Activated T-cell treated with anti-CD3 and anti-CD28 coated beads, Interleukin-2, amount 50 U/mL, for 72 hours (primary cell): ENCODE measurements at regions not wholly inside any gene's neighbourhood (a gene's known extent, or its start where the extent isn't known, plus 50 kb on each side); places are given as distances from the start of the nearest gene placed in this dataset.

Experiments
- ATAC-seq, 2 donors: fragments of 150-1000 bp; cut with Tn5 transposase; replicated peaks in 1 of 2; 2 replicates each; pipeline ENCODE4 v1.10.0; 2021; ENCODE audit warnings: moderate library complexity in 2 of 2, mild to moderate bottlenecking in 1 of 2
- DNase-seq, 2 donors: peaks; one replicate each; pipeline ENCODE4 v3.0.0; 2021 to 2022; ENCODE audit warnings: mixed read lengths in 1 of 2
- H3K27ac Mint-ChIP-seq: one replicate; pipeline ENCODE4 v1.8.0; 2022; ENCODE audit warnings: mild to moderate bottlenecking, moderate library complexity, mixed read lengths
- H3K27me3 Mint-ChIP-seq: one replicate; pipeline ENCODE4 v1.8.0; 2022; ENCODE audit warnings: low read depth, mixed read lengths
- H3K36me3 Mint-ChIP-seq, 2 donors: one replicate each; pipeline ENCODE4 v1.8.0; 2022; ENCODE audit warnings: mixed read lengths in 2 of 2, mild to moderate bottlenecking in 1 of 2; ENCODE audit not compliant: insufficient read depth in 2 of 2
- H3K4me1 Mint-ChIP-seq: one replicate; pipeline ENCODE4 v1.8.0; 2022; ENCODE audit warnings: low read depth, mixed read lengths
- H3K4me3 Mint-ChIP-seq, 2 donors: one replicate each; pipeline ENCODE4 v1.8.0; 2022; ENCODE audit warnings: mild to moderate bottlenecking in 2 of 2, mixed read lengths in 2 of 2, moderate library complexity in 2 of 2
- H3K9me3 Mint-ChIP-seq, 2 donors: one replicate each; pipeline ENCODE4 v1.8.0; 2022; ENCODE audit warnings: mixed read lengths in 2 of 2

- Mint-ChIP-seq H3K36me3 (peaks cover 0 to 2% of the 10 kb centered on the region in 2 donors), H3K4me1 (no peaks in the 10 kb centered on the region), H3K27ac (no peak overlapping the region), H3K4me3 (no peak overlapping the region), H3K27me3 (no peaks in the 10 kb centered on the region), H3K9me3 (no peaks in the 10 kb centered on the region)
- ATAC-seq: no peak
- no peak for DNase-seq
Measured at GRCh38 chr13:105153611-105154010, 1381.9 kb downstream of the EFNB2 start.

GRCh38 chr13:105151639-105152038, 1383.8 kb downstream of the EFNB2 start:
- Mint-ChIP-seq H3K9me3 (no peaks in the 10 kb centered on the region), H3K4me3 (no peak overlapping the region), H3K4me1 (no peaks in the 10 kb centered on the region), H3K27me3 (no peaks in the 10 kb centered on the region), H3K36me3 (peaks cover 0 to 2% of the 10 kb centered on the region in 2 donors), H3K27ac (no peak overlapping the region)
- no peak for ATAC-seq
- no peak for DNase-seq

GRCh38 chr13:105147461-105147860, 1388.0 kb downstream of the EFNB2 start:
- Mint-ChIP-seq H3K9me3 (no peaks in the 10 kb centered on the region), H3K4me1 (no peaks in the 10 kb centered on the region), H3K4me3 (no peak overlapping the region), H3K27me3 (no peaks in the 10 kb centered on the region), H3K27ac (no peak overlapping the region), H3K36me3 (peaks cover 0 to 2% of the 10 kb centered on the region in 2 donors)
- no peak for ATAC-seq
- no peak for DNase-seq

- H3K27ac Mint-ChIP-seq: no peak overlapping the region
- no peaks in the 10 kb centered on the region for H3K36me3 Mint-ChIP-seq
- no peaks in the 10 kb centered on the region for H3K9me3 Mint-ChIP-seq
- no peak overlapping the region for H3K4me3 Mint-ChIP-seq
- H3K27me3 Mint-ChIP-seq: no peaks in the 10 kb centered on the region
- H3K4me1 Mint-ChIP-seq: peaks cover 10% of the 10 kb centered on the region
- ATAC-seq: no peak
- DNase-seq: no peak
Measured at GRCh38 chr13:105144936-105145335, 1390.5 kb downstream of the EFNB2 start.

- Mint-ChIP-seq H3K27me3 (no peaks in the 10 kb centered on the region), H3K27ac (no peak overlapping the region), H3K4me1 (peaks cover 19% of the 10 kb centered on the region)
Measured at GRCh38 chr13:105144020-105144419, 1391.4 kb downstream of the EFNB2 start.

GRCh38 chr13:105142556-105142955, 1392.9 kb downstream of the EFNB2 start:
- ATAC-seq (no peak), DNase-seq (no peak)
- H3K27me3 Mint-ChIP-seq: no peaks in the 10 kb centered on the region
- no peak overlapping the region for H3K27ac Mint-ChIP-seq
- H3K36me3 Mint-ChIP-seq: no peaks in the 10 kb centered on the region
- H3K4me1 Mint-ChIP-seq: peaks cover 24% of the 10 kb centered on the region
- H3K9me3 Mint-ChIP-seq: no peaks in the 10 kb centered on the region
- no peak overlapping the region for H3K4me3 Mint-ChIP-seq

More at GRCh38 chr13:105144020-105144419, 1391.4 kb downstream of the EFNB2 start:
- H3K36me3 Mint-ChIP-seq: no peaks in the 10 kb centered on the region
- no peak overlapping the region for H3K4me3 Mint-ChIP-seq
- DNase-seq (no peak), ATAC-seq (no peak)
- no peaks in the 10 kb centered on the region for H3K9me3 Mint-ChIP-seq

GRCh38 chr13:105139380-105140285, 1395.8 kb downstream of the EFNB2 start:
- Mint-ChIP-seq H3K27ac (peak overlapping the region; percentile 99), H3K27me3 (no peaks in the 10 kb centered on the region), H3K4me1 (peaks cover 24% of the 10 kb centered on the region), H3K36me3 (no peaks in the 10 kb centered on the region), H3K4me3 (peak overlapping the region; percentile 87 to 99), H3K9me3 (no peaks in the 10 kb centered on the region)
- peak; percentile 93 for ATAC-seq
- DNase-seq: peak; percentile 60 to 69

GRCh38 chr13:105139048-105139379, 1396.4 kb downstream of the EFNB2 start:
- no peaks in the 10 kb centered on the region for H3K27me3 Mint-ChIP-seq
- peak overlapping the region; percentile 87 to 99 for H3K4me3 Mint-ChIP-seq
- ATAC-seq (peak; percentile 26 to 58), DNase-seq (no peak)
- H3K27ac Mint-ChIP-seq: peak overlapping the region; percentile 99
- peaks cover 24% of the 10 kb centered on the region for H3K4me1 Mint-ChIP-seq
- H3K9me3 Mint-ChIP-seq: no peaks in the 10 kb centered on the region
- H3K36me3 Mint-ChIP-seq: no peaks in the 10 kb centered on the region

- Mint-ChIP-seq H3K27me3 (no peaks in the 10 kb centered on the region), H3K4me3 (no peak overlapping the region), H3K27ac (no peak overlapping the region), H3K4me1 (peaks cover 24% of the 10 kb centered on the region), H3K9me3 (no peaks in the 10 kb centered on the region), H3K36me3 (no peaks in the 10 kb centered on the region)
- no peak for ATAC-seq
- no peak for DNase-seq
Measured at GRCh38 chr13:105135852-105136615, 1399.4 kb downstream of the EFNB2 start.

- no peak for DNase-seq
- ATAC-seq: no peak
- no peaks in the 10 kb centered on the region for H3K4me1 Mint-ChIP-seq
- no peak overlapping the region for H3K4me3 Mint-ChIP-seq
- H3K9me3 Mint-ChIP-seq: no peaks in the 10 kb centered on the region
- H3K36me3 Mint-ChIP-seq: no peaks in the 10 kb centered on the region
- no peak overlapping the region for H3K27ac Mint-ChIP-seq
- no peaks in the 10 kb centered on the region for H3K27me3 Mint-ChIP-seq
Measured at GRCh38 chr13:105127732-105128131, 1407.7 kb downstream of the EFNB2 start.

GRCh38 chr13:105121221-105121620, 1414.2 kb downstream of the EFNB2 start:
- DNase-seq (no peak), ATAC-seq (no peak)
- Mint-ChIP-seq H3K4me1 (no peaks in the 10 kb centered on the region), H3K27me3 (no peaks in the 10 kb centered on the region), H3K36me3 (no peaks in the 10 kb centered on the region), H3K4me3 (no peak overlapping the region), H3K27ac (no peak overlapping the region), H3K9me3 (no peaks in the 10 kb centered on the region)

GRCh38 chr13:105118426-105118985, 1417.0 kb downstream of the EFNB2 start:
- H3K9me3 Mint-ChIP-seq: peaks cover 0 to 3% of the 10 kb centered on the region in 2 donors
- ATAC-seq: no peak
- no peak overlapping the region for H3K27ac Mint-ChIP-seq

GRCh38 chr13:105116966-105117365, 1418.5 kb downstream of the EFNB2 start:
- no peak overlapping the region for H3K27ac Mint-ChIP-seq
- no peak for ATAC-seq

More at GRCh38 chr13:105118426-105118985, 1417.0 kb downstream of the EFNB2 start:
- no peak overlapping the region for H3K4me3 Mint-ChIP-seq
- DNase-seq: no peak
- H3K4me1 Mint-ChIP-seq: no peaks in the 10 kb centered on the region
- H3K27me3 Mint-ChIP-seq: no peaks in the 10 kb centered on the region
- no peaks in the 10 kb centered on the region for H3K36me3 Mint-ChIP-seq

More at GRCh38 chr13:105116966-105117365, 1418.5 kb downstream of the EFNB2 start:
- peaks cover 0 to 3% of the 10 kb centered on the region in 2 donors for H3K9me3 Mint-ChIP-seq
- H3K4me3 Mint-ChIP-seq: no peak overlapping the region
- no peak for DNase-seq
- H3K4me1 Mint-ChIP-seq: no peaks in the 10 kb centered on the region
- H3K27me3 Mint-ChIP-seq: no peaks in the 10 kb centered on the region
- H3K36me3 Mint-ChIP-seq: no peaks in the 10 kb centered on the region
